Suprapubic skin (tissue), 4 donors: ENCODE measurements at regions not wholly inside any gene's neighbourhood (a gene's known extent, or its start where the extent isn't known, plus 50 kb on each side); places are given as distances from the start of the nearest gene placed in this dataset.

Source experiments
- DNase-seq, 2 donors: peaks; one replicate each; pipeline ENCODE4 v3.0.0-alpha.2; 2019; ENCODE audit warnings: low spot score in 2 of 2
- H3K27ac ChIP-seq: fragments of 200-600 bp; sonication (generic); one replicate; pipeline ENCODE4 v1.5.1; 2019
- H3K27me3 ChIP-seq: fragments of 200-600 bp; sonication (generic); one replicate; pipeline ENCODE4 v1.5.1; 2019
- H3K36me3 ChIP-seq: fragments of 200-600 bp; sonication (generic); one replicate; pipeline ENCODE4 v1.5.1; 2019
- H3K4me1 ChIP-seq: fragments of 200-600 bp; sonication (generic); one replicate; pipeline ENCODE4 v1.5.1; 2019
- H3K4me3 ChIP-seq: fragments of 200-600 bp; sonication (generic); one replicate; pipeline ENCODE4 v1.5.1; 2019; ENCODE audit warnings: mild to moderate bottlenecking
- H3K9me3 ChIP-seq: fragments of 200-600 bp; sonication (generic); one replicate; pipeline ENCODE4 v1.5.1; 2019
- EP300 ChIP-seq: sonication (generic); formaldehyde crosslinking; IDR thresholded peaks from one replicate; pipeline ENCODE4 v1.6.1; 2017; ENCODE audit warnings: antibody characterized with exemption
- POLR2A ChIP-seq, 2 donors: fragments of 450-650 bp; IDR thresholded peaks; one replicate each; pipeline ENCODE4 v1.6.1; 2017; ENCODE audit warnings: antibody characterized with exemption in 2 of 2, mild to moderate bottlenecking in 2 of 2, moderate library complexity in 2 of 2
- POLR2AphosphoS5 ChIP-seq, 3 donors: sonication (generic); formaldehyde crosslinking; IDR thresholded peaks; one replicate each; pipeline ENCODE4 v1.6.1; 2017; ENCODE audit warnings: antibody characterized with exemption in 3 of 3
- WGBS: methylation state at CpG from one replicate; pipeline ENCODE4 v1.1.5; 2018; 5-methylcytosine and 5-hydroxymethylcytosine counted together
- TF ChIP-seq, protein P1 (sequence below), 2 donors: fragments of 200-600 bp in 1 of 2; fragments of 450-650 bp in 1 of 2; sonication (generic) in 1 of 2; IDR thresholded peaks; one replicate each; pipeline ENCODE4 v1.5.1; 2016 to 2019; ENCODE audit warnings: antibody characterized with exemption in 2 of 2, mild to moderate bottlenecking in 1 of 2, moderate library complexity in 1 of 2

DNA sequence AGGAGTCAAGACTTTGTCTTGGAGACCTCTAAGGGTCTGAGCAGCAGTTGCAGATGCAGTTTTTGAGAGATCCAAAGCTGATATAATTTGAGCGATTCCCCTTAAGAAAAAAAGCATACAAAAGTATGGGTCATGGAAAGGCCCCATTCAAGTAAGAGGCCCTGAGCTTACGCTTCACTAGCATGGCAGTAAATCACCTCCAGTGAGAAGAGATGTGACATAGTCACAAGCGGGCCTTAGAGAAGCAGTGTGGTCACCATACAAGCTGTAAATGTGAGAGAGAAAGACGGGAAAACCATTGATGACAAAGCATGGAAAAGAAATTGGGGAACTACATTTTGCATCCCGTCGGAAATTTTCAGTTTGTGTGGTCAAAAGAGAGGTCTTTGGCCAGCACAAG, 70.6 kb upstream of the GSC start:
- no peaks in the 10 kb centered on the region for H3K9me3 ChIP-seq
- no peak overlapping the region for H3K27ac ChIP-seq
- no peak overlapping the region for H3K4me3 ChIP-seq
- no peaks in the 10 kb centered on the region for H3K36me3 ChIP-seq
- H3K4me1 ChIP-seq, result no peaks in the 10 kb centered on the region
- no peaks in the 10 kb centered on the region for H3K27me3 ChIP-seq
- TF ChIP-seq POLR2A (IDR thresholded peaks at IDR 0.05), result no peak
- no peak for TF ChIP-seq EP300
- no peak for TF ChIP-seq POLR2AphosphoS5 (IDR thresholded peaks at IDR 0.05)
- TF ChIP-seq, protein P1, sequence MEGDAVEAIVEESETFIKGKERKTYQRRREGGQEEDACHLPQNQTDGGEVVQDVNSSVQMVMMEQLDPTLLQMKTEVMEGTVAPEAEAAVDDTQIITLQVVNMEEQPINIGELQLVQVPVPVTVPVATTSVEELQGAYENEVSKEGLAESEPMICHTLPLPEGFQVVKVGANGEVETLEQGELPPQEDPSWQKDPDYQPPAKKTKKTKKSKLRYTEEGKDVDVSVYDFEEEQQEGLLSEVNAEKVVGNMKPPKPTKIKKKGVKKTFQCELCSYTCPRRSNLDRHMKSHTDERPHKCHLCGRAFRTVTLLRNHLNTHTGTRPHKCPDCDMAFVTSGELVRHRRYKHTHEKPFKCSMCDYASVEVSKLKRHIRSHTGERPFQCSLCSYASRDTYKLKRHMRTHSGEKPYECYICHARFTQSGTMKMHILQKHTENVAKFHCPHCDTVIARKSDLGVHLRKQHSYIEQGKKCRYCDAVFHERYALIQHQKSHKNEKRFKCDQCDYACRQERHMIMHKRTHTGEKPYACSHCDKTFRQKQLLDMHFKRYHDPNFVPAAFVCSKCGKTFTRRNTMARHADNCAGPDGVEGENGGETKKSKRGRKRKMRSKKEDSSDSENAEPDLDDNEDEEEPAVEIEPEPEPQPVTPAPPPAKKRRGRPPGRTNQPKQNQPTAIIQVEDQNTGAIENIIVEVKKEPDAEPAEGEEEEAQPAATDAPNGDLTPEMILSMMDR (IDR thresholded peaks at IDR 0.05), result no peak
- WGBS, result 88% methylated on average over 6 of the region's 6 CpGs
- no peak for DNase-seq

DNA sequence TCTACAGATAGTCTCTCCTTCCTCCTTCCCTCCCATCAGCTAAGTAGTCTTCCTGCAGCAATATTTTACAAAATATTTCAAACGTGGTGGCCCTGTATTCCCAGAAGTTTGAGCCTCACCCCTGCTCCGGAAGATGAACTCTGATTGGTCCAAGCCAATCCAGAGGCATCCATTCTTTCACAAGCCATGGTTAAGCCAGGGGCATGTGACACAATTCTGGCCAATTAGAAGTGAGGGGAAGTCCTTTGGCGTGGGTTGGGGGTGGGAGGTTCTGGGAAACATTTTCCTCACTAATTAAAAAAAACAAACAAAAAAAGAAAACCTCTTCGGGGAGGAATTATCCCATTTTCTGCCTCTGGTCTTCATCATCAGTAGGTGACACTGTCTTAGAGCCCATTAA, 69.4 kb upstream of the GSC start:
- DNase-seq, result no peak
- H3K27ac ChIP-seq, result no peak overlapping the region

DNA sequence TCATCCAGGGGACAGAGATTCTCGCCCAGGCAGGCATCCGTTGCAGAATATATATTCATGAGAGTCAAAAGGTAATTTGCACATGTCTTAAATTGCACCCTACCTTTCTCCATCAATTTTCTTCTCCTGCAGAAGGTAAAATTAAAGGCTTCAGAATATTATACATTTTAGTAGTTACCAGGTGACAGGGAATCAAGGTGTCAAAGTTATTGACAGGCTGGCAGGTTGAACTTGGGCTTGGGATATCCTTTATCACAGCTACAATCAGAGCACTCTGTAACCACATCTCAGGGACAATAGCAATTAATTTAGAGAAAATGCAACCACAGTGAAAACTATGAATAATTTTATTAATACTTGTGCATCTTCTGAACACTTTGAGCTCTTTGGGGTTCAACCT, 66.9 kb upstream of the GSC start:
- TF ChIP-seq, protein P1 (IDR thresholded peaks at IDR 0.05), result no peak
- TF ChIP-seq EP300 (no peak), POLR2A (IDR thresholded peaks at IDR 0.05) (no peak), POLR2AphosphoS5 (IDR thresholded peaks at IDR 0.05) (no peak)
- Histone ChIP-seq H3K36me3 (no peaks in the 10 kb centered on the region), H3K27ac (no peak overlapping the region), H3K4me1 (no peaks in the 10 kb centered on the region), H3K9me3 (no peaks in the 10 kb centered on the region), H3K4me3 (no peak overlapping the region), H3K27me3 (no peaks in the 10 kb centered on the region)
- no peak for DNase-seq
- 80% methylated on average over 2 of the region's 2 CpGs for WGBS

More for the DNA sequence above, 69.4 kb upstream of the GSC start:
- Histone ChIP-seq H3K9me3 (no peaks in the 10 kb centered on the region), H3K4me3 (no peak overlapping the region), H3K4me1 (no peaks in the 10 kb centered on the region), H3K27me3 (no peaks in the 10 kb centered on the region), H3K36me3 (no peaks in the 10 kb centered on the region)
- TF ChIP-seq, protein P1 (IDR thresholded peaks at IDR 0.05), result no peak
- TF ChIP-seq POLR2AphosphoS5 (IDR thresholded peaks at IDR 0.05), result no peak
- no peak for TF ChIP-seq POLR2A (IDR thresholded peaks at IDR 0.05)
- TF ChIP-seq EP300, result no peak
- WGBS, result 61% methylated on average over 4 of the region's 4 CpGs

DNA sequence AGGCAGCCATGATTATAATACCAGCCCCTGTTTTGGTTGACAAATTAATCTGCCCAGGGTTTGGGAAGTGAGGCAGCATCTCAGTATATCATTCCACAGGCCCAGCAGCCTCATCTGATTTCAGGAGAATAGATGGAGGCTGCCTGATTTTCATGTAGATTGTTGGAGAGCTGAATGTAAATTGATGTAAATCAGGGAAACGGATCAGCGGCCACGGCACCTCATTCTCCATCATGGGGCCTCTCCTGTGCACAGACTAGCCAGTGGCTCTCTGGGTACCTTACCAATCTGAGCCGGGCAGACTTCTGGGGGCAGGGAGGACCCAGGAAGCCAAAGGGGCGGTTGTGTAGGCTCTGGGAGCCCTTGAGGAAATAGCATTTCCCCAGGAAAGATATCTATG, 63.7 kb upstream of the GSC start:
- WGBS, result 93% methylated on average over 5 of the region's 5 CpGs
- H3K4me3 ChIP-seq, result no peak overlapping the region

DNA sequence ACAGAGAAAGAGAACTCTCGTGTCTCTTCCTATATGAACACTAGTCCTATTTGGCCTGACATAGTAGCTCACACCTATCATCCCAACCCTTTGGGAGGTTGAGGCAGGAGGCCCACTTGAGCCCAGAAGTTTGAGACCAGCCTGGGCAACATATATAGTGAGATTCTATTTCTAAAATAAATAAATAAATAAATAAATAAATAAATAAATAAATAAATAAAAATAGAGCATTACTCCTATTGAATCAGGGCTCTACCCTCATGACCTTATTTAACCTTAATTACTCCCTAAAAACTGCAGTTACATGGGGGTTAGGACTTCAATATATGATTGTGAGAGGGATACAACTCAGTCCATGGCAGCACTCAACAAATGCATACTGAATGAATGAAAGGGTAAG, 61.2 kb upstream of the GSC start:
- Histone ChIP-seq H3K27ac (no peak overlapping the region), H3K4me1 (peaks cover 9% of the 10 kb centered on the region), H3K9me3 (no peaks in the 10 kb centered on the region), H3K4me3 (no peak overlapping the region), H3K36me3 (no peaks in the 10 kb centered on the region), H3K27me3 (no peaks in the 10 kb centered on the region)
- WGBS, result 100% methylated on average over 1 of the region's 1 CpG
- TF ChIP-seq, protein P1 (IDR thresholded peaks at IDR 0.05), result no peak
- TF ChIP-seq POLR2AphosphoS5 (IDR thresholded peaks at IDR 0.05) (no peak), POLR2A (IDR thresholded peaks at IDR 0.05) (no peak), EP300 (no peak)
- DNase-seq, result no peak

More for the DNA sequence above, 63.7 kb upstream of the GSC start:
- Histone ChIP-seq H3K36me3 (no peaks in the 10 kb centered on the region), H3K9me3 (no peaks in the 10 kb centered on the region), H3K27me3 (no peaks in the 10 kb centered on the region), H3K4me1 (no peaks in the 10 kb centered on the region), H3K27ac (no peak overlapping the region)
- no peak for DNase-seq
- TF ChIP-seq EP300 (no peak), POLR2AphosphoS5 (IDR thresholded peaks at IDR 0.05) (no peak), POLR2A (IDR thresholded peaks at IDR 0.05) (no peak)
- TF ChIP-seq, protein P1 (IDR thresholded peaks at IDR 0.05), result no peak
